Sigmoid colon (tissue), 4 donors: ENCODE measurements at regions not wholly inside any gene's neighbourhood (a gene's known extent, or its start where the extent isn't known, plus 50 kb on each side); places are given as distances from the start of the nearest gene placed in this dataset.

Experiments
- EP300 ChIP-seq, 4 donors: sonication (generic); formaldehyde crosslinking; IDR thresholded peaks; one replicate each; pipeline ENCODE4 v1.6.1; 2017; ENCODE audit warnings: antibody characterized with exemption in 4 of 4
- POLR2A ChIP-seq, 2 donors: fragments of 450-650 bp; IDR thresholded peaks; one replicate each; pipeline ENCODE4 v1.6.1; 2016; ENCODE audit warnings: antibody characterized with exemption in 2 of 2, mild to moderate bottlenecking in 2 of 2, moderate library complexity in 2 of 2
- POLR2AphosphoS5 ChIP-seq, 4 donors: sonication (generic); formaldehyde crosslinking; IDR thresholded peaks; one replicate each; pipeline ENCODE4 v1.6.1; 2017; ENCODE audit warnings: antibody characterized with exemption in 4 of 4
- TF ChIP-seq, protein P1 (sequence below), 4 experiments: fragments of 450-650 bp in 3 of 4; fragments of 200-600 bp in 1 of 4; IDR thresholded peaks; one replicate each; pipeline ENCODE4 v1.5.1; 2016 to 2019; ENCODE audit warnings: antibody characterized with exemption in 4 of 4, mild to moderate bottlenecking in 3 of 4, moderate library complexity in 2 of 4

- TF ChIP-seq, protein P1, sequence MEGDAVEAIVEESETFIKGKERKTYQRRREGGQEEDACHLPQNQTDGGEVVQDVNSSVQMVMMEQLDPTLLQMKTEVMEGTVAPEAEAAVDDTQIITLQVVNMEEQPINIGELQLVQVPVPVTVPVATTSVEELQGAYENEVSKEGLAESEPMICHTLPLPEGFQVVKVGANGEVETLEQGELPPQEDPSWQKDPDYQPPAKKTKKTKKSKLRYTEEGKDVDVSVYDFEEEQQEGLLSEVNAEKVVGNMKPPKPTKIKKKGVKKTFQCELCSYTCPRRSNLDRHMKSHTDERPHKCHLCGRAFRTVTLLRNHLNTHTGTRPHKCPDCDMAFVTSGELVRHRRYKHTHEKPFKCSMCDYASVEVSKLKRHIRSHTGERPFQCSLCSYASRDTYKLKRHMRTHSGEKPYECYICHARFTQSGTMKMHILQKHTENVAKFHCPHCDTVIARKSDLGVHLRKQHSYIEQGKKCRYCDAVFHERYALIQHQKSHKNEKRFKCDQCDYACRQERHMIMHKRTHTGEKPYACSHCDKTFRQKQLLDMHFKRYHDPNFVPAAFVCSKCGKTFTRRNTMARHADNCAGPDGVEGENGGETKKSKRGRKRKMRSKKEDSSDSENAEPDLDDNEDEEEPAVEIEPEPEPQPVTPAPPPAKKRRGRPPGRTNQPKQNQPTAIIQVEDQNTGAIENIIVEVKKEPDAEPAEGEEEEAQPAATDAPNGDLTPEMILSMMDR (IDR thresholded peaks at IDR 0.05), result no peak
- no peak for TF ChIP-seq POLR2AphosphoS5 (IDR thresholded peaks at IDR 0.05)
- no peak for TF ChIP-seq EP300 (IDR thresholded peaks at IDR 0.05)
- TF ChIP-seq POLR2A (IDR thresholded peaks at IDR 0.05), result no peak
Measured at GRCh38 chr1:164163289-164163849, 395.6 kb upstream of the PBX1 start.
